Tibial artery (tissue), 4 donors: ENCODE measurements at regions not wholly inside any gene's neighbourhood (a gene's known extent, or its start where the extent isn't known, plus 50 kb on each side); places are given as distances from the start of the nearest gene placed in this dataset.

Experiments
- DNase-seq, 2 donors: peaks; one replicate each; pipeline ENCODE4 v3.0.0-alpha.2; 2019
- H3K27ac ChIP-seq, 2 donors: fragments of 200-600 bp; sonication (generic) in 1 of 2; 1 replicate in 1 of 2; 2 replicates in 1 of 2; pipeline ENCODE4 v1.5.1; 2018 to 2019; ENCODE audit warnings: mild to moderate bottlenecking in 1 of 2
- H3K27me3 ChIP-seq, 2 donors: fragments of 200-600 bp; sonication (generic) in 1 of 2; one replicate each; pipeline versions ENCODE4 v1.5.1 to v1.6.0; 2016 to 2019
- H3K36me3 ChIP-seq, 3 donors: fragments of 200-600 bp; sonication (generic) in 2 of 3; one replicate each; pipeline ENCODE4 v1.5.1; 2016 to 2019; ENCODE audit warnings: mild to moderate bottlenecking in 2 of 3
- H3K4me1 ChIP-seq, 4 donors: fragments of 200-600 bp; sonication (generic) in 2 of 4; 1 replicate in 3 of 4; 2 replicates in 1 of 4; pipeline ENCODE4 v1.5.1; 2016 to 2019
- H3K4me3 ChIP-seq, 2 donors: fragments of 200-600 bp; sonication (generic) in 1 of 2; 1 replicate in 1 of 2; 2 replicates in 1 of 2; pipeline ENCODE4 v1.5.1; 2018 to 2019; ENCODE audit warnings: mild to moderate bottlenecking in 2 of 2
- H3K9me3 ChIP-seq, 3 donors: fragments of 200-600 bp; sonication (generic) in 1 of 3; one replicate each; pipeline ENCODE4 v1.5.1; 2016 to 2019
- intact Hi-C: fragments of 100-400 bp; cut with DNase I; formaldehyde crosslinking; loops from one replicate; pipeline ENCODE4 v1.15.0; 2023; ENCODE audit warnings: low total_unique reads
- TF ChIP-seq, protein P1 (sequence below), 2 experiments: fragments of 200-600 bp in 1 of 2; fragments of 450-650 bp in 1 of 2; IDR thresholded peaks; one replicate each; pipeline ENCODE4 v1.5.1; 2017 to 2019; ENCODE audit warnings: antibody characterized with exemption in 2 of 2, mild to moderate bottlenecking in 1 of 2, moderate library complexity in 1 of 2

DNA sequence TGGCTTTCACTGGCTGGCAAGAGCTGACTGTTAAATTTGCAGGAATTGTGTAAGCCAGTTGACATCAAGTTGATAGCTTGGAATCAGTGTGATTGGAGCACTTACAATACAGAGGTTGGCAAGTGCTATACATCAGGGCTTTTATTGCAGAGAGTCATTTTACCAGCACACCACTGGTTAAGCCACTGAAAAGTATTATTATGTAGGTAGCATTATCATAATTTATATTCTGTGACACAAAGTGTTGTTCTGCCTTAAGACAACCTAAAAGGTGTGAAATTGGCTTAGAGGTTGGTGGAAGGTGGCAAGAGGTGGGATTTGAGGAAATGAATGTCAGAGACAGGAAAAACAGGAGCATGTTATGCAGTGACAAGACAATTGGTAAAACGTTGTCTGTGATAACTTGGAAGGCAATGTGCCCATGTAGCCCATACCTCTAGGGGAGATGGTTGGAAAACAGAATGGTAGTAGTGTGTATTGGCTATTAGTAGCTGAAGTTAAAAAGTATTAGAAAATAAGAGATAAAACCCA is 172.9 kb upstream of the PRICKLE1 start:
- Histone ChIP-seq H3K36me3 (no peaks in the 10 kb centered on the region), H3K4me3 (no peak overlapping the region), H3K9me3 (no peaks in the 10 kb centered on the region), H3K27ac (no peak overlapping the region), H3K4me1 (peaks cover 0 to 12% (median 3%) of the 10 kb centered on the region in 4 donors), H3K27me3 (no peaks in the 10 kb centered on the region)
- intact Hi-C loops, result no loop called here
- no peak for DNase-seq
- TF ChIP-seq, protein P1, sequence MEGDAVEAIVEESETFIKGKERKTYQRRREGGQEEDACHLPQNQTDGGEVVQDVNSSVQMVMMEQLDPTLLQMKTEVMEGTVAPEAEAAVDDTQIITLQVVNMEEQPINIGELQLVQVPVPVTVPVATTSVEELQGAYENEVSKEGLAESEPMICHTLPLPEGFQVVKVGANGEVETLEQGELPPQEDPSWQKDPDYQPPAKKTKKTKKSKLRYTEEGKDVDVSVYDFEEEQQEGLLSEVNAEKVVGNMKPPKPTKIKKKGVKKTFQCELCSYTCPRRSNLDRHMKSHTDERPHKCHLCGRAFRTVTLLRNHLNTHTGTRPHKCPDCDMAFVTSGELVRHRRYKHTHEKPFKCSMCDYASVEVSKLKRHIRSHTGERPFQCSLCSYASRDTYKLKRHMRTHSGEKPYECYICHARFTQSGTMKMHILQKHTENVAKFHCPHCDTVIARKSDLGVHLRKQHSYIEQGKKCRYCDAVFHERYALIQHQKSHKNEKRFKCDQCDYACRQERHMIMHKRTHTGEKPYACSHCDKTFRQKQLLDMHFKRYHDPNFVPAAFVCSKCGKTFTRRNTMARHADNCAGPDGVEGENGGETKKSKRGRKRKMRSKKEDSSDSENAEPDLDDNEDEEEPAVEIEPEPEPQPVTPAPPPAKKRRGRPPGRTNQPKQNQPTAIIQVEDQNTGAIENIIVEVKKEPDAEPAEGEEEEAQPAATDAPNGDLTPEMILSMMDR (IDR thresholded peaks at IDR 0.05), result no peak

GRCh38 chr12:42761601-42762350 is 172.2 kb upstream of the PRICKLE1 start:
- Histone ChIP-seq H3K27ac (no peak overlapping the region), H3K9me3 (no peaks in the 10 kb centered on the region), H3K27me3 (no peaks in the 10 kb centered on the region), H3K4me3 (no peak overlapping the region), H3K36me3 (no peaks in the 10 kb centered on the region), H3K4me1 (peaks cover 0 to 12% (median 3%) of the 10 kb centered on the region in 4 donors)
- DNase-seq, result no peak
- TF ChIP-seq, protein P1 (IDR thresholded peaks at IDR 0.05), result no peak
- intact Hi-C loops, result no loop called here

GRCh38 chr12:42761086-42761485 is 171.5 kb upstream of the PRICKLE1 start:
- no peak for DNase-seq
- intact Hi-C loops, result no loop called here
- H3K4me3 ChIP-seq, result no peak overlapping the region
- TF ChIP-seq, protein P1 (IDR thresholded peaks at IDR 0.05), result no peak
- H3K4me1 ChIP-seq, result peaks cover 0 to 12% (median 3%) of the 10 kb centered on the region in 4 donors
- H3K27me3 ChIP-seq, result no peaks in the 10 kb centered on the region
- no peaks in the 10 kb centered on the region for H3K36me3 ChIP-seq
- no peak overlapping the region for H3K27ac ChIP-seq
- H3K9me3 ChIP-seq, result no peaks in the 10 kb centered on the region

- DNase-seq, result no peak
- H3K4me1 ChIP-seq, result peaks cover 0 to 12% (median 3%) of the 10 kb centered on the region in 4 donors
- no peaks in the 10 kb centered on the region for H3K27me3 ChIP-seq
- H3K36me3 ChIP-seq, result no peaks in the 10 kb centered on the region
- H3K27ac ChIP-seq, result no peak overlapping the region
- H3K9me3 ChIP-seq, result no peaks in the 10 kb centered on the region
- TF ChIP-seq, protein P1 (IDR thresholded peaks at IDR 0.05), result no peak
- intact Hi-C loops, result no loop called here
- H3K4me3 ChIP-seq, result no peak overlapping the region
These were observed 171.0 kb upstream of the PRICKLE1 start for GRCh38 chr12:42760550-42760949.

DNA sequence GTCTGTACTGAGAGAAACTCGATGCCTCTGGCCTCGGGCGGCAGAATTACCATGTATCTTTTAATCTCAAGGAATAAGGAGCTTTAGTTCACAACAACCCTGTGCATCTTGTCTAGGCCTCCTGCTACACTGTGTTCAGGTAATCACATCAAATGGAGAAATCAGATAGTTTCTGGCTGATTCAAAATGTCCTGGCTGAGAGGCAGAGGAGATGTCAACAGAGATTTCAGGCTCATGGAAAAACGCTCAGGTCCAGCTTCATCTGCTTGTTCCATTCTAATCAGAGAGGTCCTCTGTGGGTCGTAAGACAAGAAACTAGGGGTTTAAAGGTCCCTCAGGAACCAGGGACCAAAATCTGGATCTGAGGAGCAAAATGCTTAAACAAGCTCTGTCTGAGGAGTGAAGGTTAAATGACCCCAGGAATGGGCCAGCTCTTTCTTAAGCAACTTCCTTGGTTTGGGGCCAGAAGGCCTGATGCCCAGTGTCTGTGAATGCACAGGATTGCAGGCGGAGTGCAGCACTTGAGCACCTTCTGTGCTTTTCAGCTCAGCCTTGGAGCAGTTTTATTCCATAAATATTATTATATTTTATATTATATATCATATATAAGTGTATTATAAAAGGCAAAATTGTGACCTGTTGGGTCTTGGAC is 170.2 kb upstream of the PRICKLE1 start:
- peak; percentile 80 to 84 for DNase-seq
- Histone ChIP-seq H3K27me3 (no peaks in the 10 kb centered on the region), H3K4me1 (peaks cover 0 to 12% (median 3%) of the 10 kb centered on the region in 4 donors), H3K27ac (no peak overlapping the region), H3K9me3 (no peaks in the 10 kb centered on the region), H3K36me3 (no peaks in the 10 kb centered on the region), H3K4me3 (no peak overlapping the region)
- TF ChIP-seq, protein P1 (IDR thresholded peaks at IDR 0.05), result no peak
- intact Hi-C loops, result no loop called here
